WI38 (cell line): ENCODE measurements at regions not wholly inside any gene's neighbourhood (a gene's known extent, or its start where the extent isn't known, plus 50 kb on each side); places are given as distances from the start of the nearest gene placed in this dataset.

ENCODE experiments used
- H3K4me3 ChIP-seq: 2 replicates; pipeline ENCODE4 v1.5.1; 2011; ENCODE audit warnings: low read depth, mild to moderate bottlenecking, control low read depth, low read length
- CTCF ChIP-seq: IDR thresholded peaks from 2 replicates; pipeline ENCODE4 v1.5.1; 2012; ENCODE audit warnings: low read depth, mild to moderate bottlenecking, control low read depth, low read length

- H3K4me3 ChIP-seq: no peak overlapping the region
- no peak for TF ChIP-seq CTCF
Measured at GRCh38 chr9:126114409-126114760, 212.2 kb upstream of the MVB12B start.

DNA sequence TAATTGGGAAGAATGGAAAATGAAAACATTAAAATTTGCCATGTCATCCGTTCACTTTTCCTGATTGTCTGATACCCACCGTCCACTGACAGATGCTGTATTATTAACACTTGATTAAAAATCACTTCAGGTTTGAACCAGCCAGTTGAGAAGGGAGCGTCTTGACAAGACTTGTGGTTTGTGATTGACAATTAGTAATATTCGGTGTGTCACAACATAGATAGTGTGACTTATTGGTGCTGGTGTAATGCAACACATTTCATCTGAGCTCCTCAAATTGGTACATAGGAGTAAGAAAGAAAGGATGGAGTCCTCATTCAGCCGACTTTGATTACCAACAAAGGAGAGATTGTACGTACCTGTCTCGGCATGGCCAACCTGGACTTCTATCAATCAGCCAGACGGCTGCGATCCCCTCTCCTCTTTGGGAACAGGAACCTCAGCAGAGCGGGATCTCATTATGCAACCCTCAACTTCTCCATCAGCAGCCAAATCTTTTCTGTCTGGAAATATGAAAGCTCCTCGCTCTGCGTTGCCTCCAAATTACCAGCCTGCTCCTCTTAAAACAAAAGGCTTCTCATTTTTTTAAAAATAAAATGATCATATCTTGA lies 211.7 kb upstream of the MVB12B start:
- TF ChIP-seq CTCF: no peak
- H3K4me3 ChIP-seq: no peak overlapping the region

DNA sequence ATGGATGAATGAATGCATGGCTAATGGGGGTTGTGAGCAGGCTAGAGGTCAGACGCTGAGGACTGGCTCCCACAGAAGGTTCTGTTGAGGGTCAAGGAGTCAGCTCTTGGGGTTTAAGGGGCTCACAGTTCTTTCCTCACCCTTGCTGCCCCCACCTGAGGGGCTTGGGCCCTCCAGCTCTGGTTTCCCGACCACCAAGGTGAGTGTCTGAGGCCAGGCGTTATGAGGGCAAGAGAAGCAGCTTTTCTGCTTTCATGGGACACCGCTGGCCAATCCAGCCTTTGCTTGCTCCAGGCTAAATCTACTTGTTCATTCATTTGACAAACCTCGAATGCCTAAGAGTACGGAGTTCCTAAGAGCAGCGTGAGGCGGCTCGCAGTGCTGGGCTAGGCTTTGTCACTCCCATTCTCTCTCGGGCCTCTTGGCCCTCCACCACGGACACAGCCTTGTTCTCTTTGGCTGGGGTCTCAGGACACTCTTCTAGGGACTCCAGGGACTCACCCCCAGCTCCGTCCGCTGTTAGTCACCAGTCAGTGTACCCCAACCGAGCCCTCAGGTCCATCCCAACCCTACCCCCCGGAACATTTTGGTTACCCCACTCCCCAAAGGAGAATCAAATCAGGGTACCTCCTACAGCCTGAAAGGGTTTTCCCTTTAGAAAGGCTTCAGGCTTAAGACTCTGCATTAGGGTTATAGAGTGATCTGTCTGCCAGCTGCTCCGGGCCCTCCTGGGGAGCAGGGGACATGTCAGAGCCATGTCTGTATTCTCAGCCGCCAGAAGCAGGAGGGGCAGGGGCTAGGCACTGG lies 210.1 kb upstream of the MVB12B start:
- TF ChIP-seq CTCF: no peak
- H3K4me3 ChIP-seq: no peak overlapping the region

DNA sequence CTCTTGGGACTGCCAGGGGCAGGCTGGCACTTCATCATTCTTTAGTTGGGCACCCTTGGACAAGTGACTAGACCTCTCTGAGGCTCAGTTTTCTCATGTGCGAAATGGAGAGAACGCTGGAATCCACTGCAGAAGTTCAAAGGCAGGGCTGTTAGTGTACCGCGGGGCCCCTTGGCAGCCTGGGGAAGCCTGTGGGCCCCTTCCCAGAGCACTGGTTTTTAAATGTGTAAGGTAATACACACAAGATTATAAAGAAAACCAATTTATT lies 209.5 kb upstream of the MVB12B start:
- no peak overlapping the region for H3K4me3 ChIP-seq
- TF ChIP-seq CTCF: no peak

- no peak overlapping the region for H3K4me3 ChIP-seq
- TF ChIP-seq CTCF: no peak
Measured at GRCh38 chr9:126117631-126118030, 209.0 kb upstream of the MVB12B start.

DNA sequence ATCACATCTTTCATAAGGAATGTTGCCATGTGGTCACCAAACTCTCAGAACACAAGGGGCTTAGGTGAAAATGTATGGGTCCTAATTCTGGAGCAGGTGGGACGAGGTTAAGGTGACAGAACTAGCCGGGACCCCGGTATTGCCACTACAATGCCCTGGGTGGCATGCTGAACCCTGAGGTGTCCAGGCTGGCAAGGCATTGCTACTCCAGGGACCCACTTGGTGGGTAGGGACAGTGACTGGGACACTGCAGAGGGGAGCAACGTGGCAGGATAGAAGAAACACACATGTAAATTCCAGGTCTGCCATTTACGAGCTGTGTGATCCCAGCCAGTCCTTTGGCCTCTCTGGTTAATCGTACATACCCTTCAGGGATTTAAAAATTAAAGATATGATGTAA lies 206.9 kb upstream of the MVB12B start:
- no peak for TF ChIP-seq CTCF
- no peak overlapping the region for H3K4me3 ChIP-seq

DNA sequence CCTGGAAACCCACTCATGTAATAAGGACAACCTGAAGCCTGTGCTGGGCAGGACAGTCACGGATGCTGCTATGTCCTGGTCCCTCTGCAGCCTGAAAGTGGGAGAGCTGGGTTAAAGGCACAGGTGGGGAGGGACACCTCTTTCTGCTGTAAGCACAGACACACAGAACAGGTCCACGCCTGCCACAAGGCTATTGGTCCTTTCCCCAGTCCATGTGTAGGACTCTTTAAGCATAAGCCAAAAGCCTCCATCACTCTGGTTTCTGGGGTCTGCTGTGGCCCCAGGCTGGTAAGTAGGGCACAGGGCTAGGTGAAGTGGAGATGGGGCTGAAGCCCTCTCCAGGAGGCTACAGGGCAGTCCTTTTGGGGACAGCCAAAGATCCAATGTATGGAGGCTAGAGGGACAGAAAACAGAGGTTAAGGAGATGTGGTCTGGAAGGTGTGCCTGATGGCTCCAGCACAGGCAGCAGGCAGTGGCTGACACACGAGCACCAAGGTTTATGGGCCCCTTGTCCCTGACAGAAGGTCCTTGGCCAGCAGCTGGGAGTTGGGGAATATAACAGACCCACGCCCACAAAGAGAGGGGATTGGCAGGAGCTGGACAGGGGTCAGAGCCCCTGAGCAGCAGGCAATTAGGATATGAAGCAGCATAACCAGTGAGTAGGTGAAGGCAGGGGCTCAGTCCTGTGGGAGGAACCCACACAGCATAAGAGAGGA lies 203.6 kb upstream of the MVB12B start:
- no peak for TF ChIP-seq CTCF
- no peak overlapping the region for H3K4me3 ChIP-seq
